HepG2 (cell line): ENCODE measurements at regions not wholly inside any gene's neighbourhood (a gene's known extent, or its start where the extent isn't known, plus 50 kb on each side); places are given as distances from the start of the nearest gene placed in this dataset.

Experiments used
- ATAC-seq: fragments of 200-7000 bp; cut with Tn5 transposase; 3 replicates; pipeline ENCODE4 v1.9.1; 2020; ENCODE audit warnings: mild to moderate bottlenecking, moderate library complexity
- BruUV-seq: library from RNA; stranded (reverse); fragments of 400-500 nt; replicated peaks from 2 replicates; lab custom pipeline; 2021; lab: Mats Ljungman, UMichigan
- CTCF ChIA-PET: fragments of 300-600 bp; formaldehyde crosslinking; extraction: SDS; loops from one replicate; lab custom pipeline; 2021; ENCODE audit warnings: low total read pairs, inconsistent platforms, low intra/inter-chr PET ratio; lab: Yijun Ruan, JAX
- POLR2A ChIA-PET: fragments of 350-600 bp; sonication (Branson Sonifier 250); formaldehyde crosslinking; loops from one replicate; lab custom pipeline; 2020; ENCODE audit warnings: antibody characterized with exemption, inconsistent platforms; lab: Yijun Ruan, JAX
- DNase-seq: peaks from one replicate; pipeline ENCODE4 v3.0.0-alpha.2; 2015; ENCODE audit warnings: low spot score
- FAIRE-seq: peaks from 3 replicates; lab custom pipeline; 2011; peaks lifted over from hg19 to GRCh38; lab: Jason Lieb, UNC
- H2AFZ ChIP-seq: one replicate; pipeline ENCODE4 v1.6.1; 2011; ENCODE audit warnings: low read length, inconsistent platforms
- H3K27ac ChIP-seq: fragments of 300-600 bp; 3 replicates; pipeline ENCODE4 v1.8.0; 2011; ENCODE audit warnings: mixed run types, mild to moderate bottlenecking, mixed read lengths, low read length, inconsistent platforms; ENCODE audit not compliant: insufficient read depth; ENCODE audit errors: extremely low read length
- H3K27me3 ChIP-seq, 2 experiments: fragments of 200-600 bp in 1 of 2; 2 replicates in 1 of 2; 3 replicates in 1 of 2; pipeline versions ENCODE4 v1.6.0 to v1.8.0; 2011; ENCODE audit warnings: low read length in 2 of 2, mild to moderate bottlenecking in 2 of 2, moderate library complexity in 2 of 2, inconsistent platforms in 1 of 2; ENCODE audit not compliant: insufficient read depth in 2 of 2, control insufficient read depth in 1 of 2
- H3K36me3 ChIP-seq, 2 experiments: fragments of 200-600 bp in 1 of 2; replicated peaks in 1 of 2; 2 replicates in 1 of 2; 3 replicates in 1 of 2; pipeline versions ENCODE4 v1.5.1 to v1.8.0; 2011; ENCODE audit warnings: low read length in 2 of 2, inconsistent platforms in 1 of 2; ENCODE audit not compliant: insufficient read depth in 2 of 2, control insufficient read depth in 1 of 2
- H3K4me1 ChIP-seq: 2 replicates; pipeline ENCODE4 v1.5.1; 2012; ENCODE audit warnings: low read length, inconsistent platforms; ENCODE audit not compliant: insufficient read depth
- H3K4me2 ChIP-seq: 2 replicates; pipeline ENCODE4 v1.6.0; 2011; ENCODE audit warnings: low read depth, low read length, inconsistent platforms
- H3K4me3 ChIP-seq, 3 experiments: fragments of 200-600 bp in 1 of 3; sonication (generic), shearing (Covaris generic) in 1 of 3; replicated peaks in 1 of 3; 2 replicates each; pipeline ENCODE4 v1.5.1; 2011 to 2016; ENCODE audit warnings: low read length in 3 of 3, inconsistent platforms in 2 of 3, low read depth in 2 of 3, mild to moderate bottlenecking in 2 of 3, control low read depth in 1 of 3, mixed read lengths in 1 of 3; ENCODE audit not compliant: insufficient read depth in 1 of 3
- H3K79me2 ChIP-seq: one replicate; pipeline ENCODE4 v1.6.1; 2011; ENCODE audit warnings: low read length, inconsistent platforms; ENCODE audit not compliant: insufficient read depth
- H3K9ac ChIP-seq: 2 replicates; pipeline ENCODE4 v1.6.0; 2011; ENCODE audit warnings: mild to moderate bottlenecking, low read depth, low read length, inconsistent platforms; ENCODE audit not compliant: insufficient read depth
- H3K9me3 ChIP-seq: 2 replicates; pipeline ENCODE4 v1.5.1; 2012; ENCODE audit warnings: mild to moderate bottlenecking, low read length
- H4K20me1 ChIP-seq: 2 replicates; pipeline ENCODE4 v1.6.0; 2011; ENCODE audit warnings: inconsistent platforms, mild to moderate bottlenecking, low read length, moderate library complexity; ENCODE audit not compliant: insufficient read depth
- CEBPZ ChIP-seq: IDR thresholded peaks from 2 replicates; pipeline ENCODE4 v1.6.1; 2012; ENCODE audit warnings: low read length, improper control_type of control experiment
- CHCHD3 ChIP-seq: sonication (generic); formaldehyde crosslinking; IDR thresholded peaks from 2 replicates; pipeline ENCODE4 v1.8.0; 2022; ENCODE audit warnings: mild to moderate bottlenecking, missing genetic modification reagents, moderate library complexity
- LCORL ChIP-seq, 2 experiments: fragments of 450-650 bp in 1 of 2; sonication (generic) in 1 of 2; formaldehyde crosslinking in 1 of 2; IDR thresholded peaks; 2 replicates each; pipeline versions ENCODE4 v1.5.0 to v1.6.1; 2017 to 2020; ENCODE audit warnings: antibody characterized with exemption in 1 of 2, missing genetic modification reagents in 1 of 2
- PHB2 ChIP-seq: fragments of 450-650 bp; IDR thresholded peaks from 2 replicates; pipeline ENCODE4 v1.6.1; 2018; ENCODE audit not compliant: partially characterized antibody
- ZNF282 ChIP-seq: fragments of 450-650 bp; IDR thresholded peaks from 2 replicates; pipeline ENCODE4 v1.6.1; 2018; ENCODE audit not compliant: partially characterized antibody
- ZNF530 ChIP-seq: sonication (generic); formaldehyde crosslinking; IDR thresholded peaks from 2 replicates; pipeline ENCODE4 v1.5.0; 2020; ENCODE audit warnings: low read depth, mild to moderate bottlenecking, missing genetic modification reagents
- WGBS: methylation state at CpG from one replicate; pipeline ENCODE4 v1.1.6; 2017; ENCODE audit warnings: low lambda C conversion rate; 5-methylcytosine and 5-hydroxymethylcytosine counted together
- in situ Hi-C: cut with HindIII; loops from 2 replicates; pipeline ENCODE4 v1.10.0; 2017; ENCODE audit warnings: low pct_unique_long_range_greater_than_20kb; ENCODE audit not compliant: extremely low pct_ligation_motif_present
- intact Hi-C: fragments of 100-400 bp; cut with micrococcal nuclease; formaldehyde crosslinking; loops from one replicate; pipeline ENCODE4 v1.10.0; 2022; ENCODE audit not compliant: unreplicated experiment
- TF ChIP-seq, protein P1 (sequence below): sonication (generic); formaldehyde crosslinking; IDR thresholded peaks from 2 replicates; pipeline ENCODE4 v1.8.0; 2023; ENCODE audit warnings: mild to moderate bottlenecking, missing genetic modification reagents
- TF ChIP-seq, protein P2 (sequence below): IDR thresholded peaks from 2 replicates; pipeline ENCODE4 v1.6.1; 2016; ENCODE audit warnings: low read depth, borderline replicate concordance

DNA sequence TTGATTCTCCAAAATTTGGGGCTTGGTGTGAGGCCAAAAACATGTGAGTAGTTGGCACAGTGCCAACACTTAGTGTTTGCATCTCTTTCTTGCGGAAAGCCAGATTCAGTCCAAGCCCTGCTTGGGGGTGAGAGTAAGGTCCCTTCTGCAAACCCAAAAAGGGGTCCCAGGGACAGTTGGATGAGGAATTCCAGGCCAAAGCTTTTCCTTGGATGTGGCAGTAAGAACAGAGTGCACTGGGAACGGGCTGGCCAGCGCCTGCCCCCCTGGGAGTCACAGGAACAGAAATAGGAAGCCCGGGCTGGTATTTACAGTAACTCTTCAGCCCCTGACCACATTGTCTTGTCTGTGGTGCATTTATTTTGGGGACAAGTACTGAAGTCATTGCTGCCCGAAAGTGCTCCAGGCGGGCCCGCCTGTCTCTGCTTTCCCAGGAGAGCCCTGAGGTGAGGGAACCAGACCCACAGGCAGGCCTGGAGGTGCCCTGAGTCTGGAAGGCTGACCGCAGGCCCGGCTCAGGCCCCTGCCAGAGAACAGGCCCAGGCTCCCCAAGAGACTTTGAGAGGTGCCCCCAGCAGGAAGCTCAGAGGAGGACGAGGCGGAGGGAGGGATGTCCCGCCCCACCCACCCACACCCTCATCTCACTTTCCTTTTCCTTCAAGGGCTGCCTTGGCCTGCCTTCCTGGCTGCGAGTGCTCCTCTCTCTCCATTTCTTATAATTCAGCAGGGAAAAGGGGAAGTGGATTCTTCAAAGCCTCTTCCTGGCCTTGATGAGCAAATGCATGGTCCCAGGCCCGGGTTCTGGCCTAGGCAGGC lies 218.4 kb downstream of the MAFB start:
- 34% methylated on average over 13 of the region's 14 CpGs for WGBS
- Histone ChIP-seq H3K79me2 (no peaks in the 10 kb centered on the region), H3K27me3 (no peaks in the 10 kb centered on the region), H3K4me2 (no peak overlapping the region), H3K27ac (no peak overlapping the region), H3K9me3 (no peaks in the 10 kb centered on the region), H3K9ac (no peak overlapping the region), H3K36me3 (no peaks in the 10 kb centered on the region), H4K20me1 (no peaks in the 10 kb centered on the region), H3K4me3 (no peak overlapping the region), H3K4me1 (no peaks in the 10 kb centered on the region), H2AFZ (no peak overlapping the region)
- DNase-seq: no peak
- POLR2A ChIA-PET: no interaction called here
- FAIRE-seq: no peak
- no TSS peak for BruUV-seq
- TF ChIP-seq CEBPZ (no peak), PHB2 (no peak), ZNF282 (no peak), ZNF530 (no peak), LCORL (IDR thresholded peaks at IDR 0.05) (peak; percentile 100), LCORL (CRISPR knock-in tag; IDR thresholded peaks at IDR 0.05) (no peak), CHCHD3 (CRISPR knock-in tag) (no peak)
- TF ChIP-seq, protein P1, sequence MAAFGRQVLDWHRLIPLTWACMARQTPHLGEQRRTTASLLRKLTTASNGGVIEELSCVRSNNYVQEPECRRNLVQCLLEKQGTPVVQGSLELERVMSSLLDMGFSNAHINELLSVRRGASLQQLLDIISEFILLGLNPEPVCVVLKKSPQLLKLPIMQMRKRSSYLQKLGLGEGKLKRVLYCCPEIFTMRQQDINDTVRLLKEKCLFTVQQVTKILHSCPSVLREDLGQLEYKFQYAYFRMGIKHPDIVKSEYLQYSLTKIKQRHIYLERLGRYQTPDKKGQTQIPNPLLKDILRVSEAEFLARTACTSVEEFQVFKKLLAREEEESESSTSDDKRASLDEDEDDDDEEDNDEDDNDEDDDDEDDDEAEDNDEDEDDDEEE (CRISPR knock-in tag): no peak
- TF ChIP-seq, protein P2, sequence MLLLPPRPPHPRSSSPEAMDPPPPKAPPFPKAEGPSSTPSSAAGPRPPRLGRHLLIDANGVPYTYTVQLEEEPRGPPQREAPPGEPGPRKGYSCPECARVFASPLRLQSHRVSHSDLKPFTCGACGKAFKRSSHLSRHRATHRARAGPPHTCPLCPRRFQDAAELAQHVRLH (CRISPR knock-in tag): no peak
- in situ Hi-C loops: no loop called here
- no peak for ATAC-seq
- intact Hi-C loops: no loop called here
- CTCF ChIA-PET: no interaction called here
